SK-N-MC (cell line): ENCODE measurements at regions not wholly inside any gene's neighbourhood (a gene's known extent, or its start where the extent isn't known, plus 50 kb on each side); places are given as distances from the start of the nearest gene placed in this dataset.
A peak's percentile ranks its signal among the peaks of the same experiment; 100 is the strongest.

Experiments
- DNase-seq: peaks from one replicate; pipeline ENCODE4 v3.0.0-alpha.2; 2011; ENCODE audit warnings: low read depth, low spot score
- H3K27ac ChIP-seq: fragments of 200-600 bp; sonication (generic); 2 replicates; pipeline ENCODE4 v1.5.1; 2016; ENCODE audit warnings: mixed run types
- H3K36me3 ChIP-seq: fragments of 200-600 bp; sonication (generic); 2 replicates; pipeline ENCODE4 v1.6.1; 2017; ENCODE audit warnings: antibody characterized with exemption, low read length, mixed read lengths; ENCODE audit not compliant: insufficient read depth
- H3K4me3 ChIP-seq: fragments of 200-600 bp; sonication (generic); 2 replicates; pipeline ENCODE4 v1.5.1; 2016
- H3K9ac ChIP-seq: fragments of 200-600 bp; sonication (generic); 2 replicates; pipeline ENCODE4 v1.8.0; 2017; ENCODE audit warnings: mixed run types, mixed read lengths; ENCODE audit not compliant: insufficient read length
- H3K9me3 ChIP-seq: fragments of 200-600 bp; sonication (generic); 2 replicates; pipeline ENCODE4 v1.6.1; 2017; ENCODE audit warnings: low read depth, mild to moderate bottlenecking, antibody characterized with exemption, low read length, moderate library complexity, mixed read lengths
- EZH2 ChIP-seq: fragments of 200-600 bp; sonication (generic); IDR thresholded peaks from one replicate; pipeline ENCODE4 v1.6.1; 2017; ENCODE audit warnings: antibody characterized with exemption
- FOXP2 ChIP-seq: optimal IDR thresholded peaks from 2 replicates; pipeline ENCODE3; 2011; ENCODE audit warnings: mild to moderate bottlenecking, moderate library complexity; ENCODE audit not compliant: insufficient read depth; ENCODE audit errors: extremely low read length, control extremely low read depth
- POLR2AphosphoS5 ChIP-seq: IDR thresholded peaks from 2 replicates; pipeline ENCODE4 v1.6.1; 2012; ENCODE audit warnings: mild to moderate bottlenecking, low read depth, low read length, borderline replicate concordance

- Histone ChIP-seq H3K9ac (no peak overlapping the region), H3K9me3 (no peaks in the 10 kb centered on the region), H3K36me3 (no peaks in the 10 kb centered on the region), H3K27ac (no peak overlapping the region), H3K4me3 (no peak overlapping the region)
- DNase-seq = no peak
- no peak for TF ChIP-seq EZH2
Measured at GRCh38 chr1:71224741-71225377, 144.0 kb upstream of the ZRANB2 start.

- no peak for DNase-seq
- TF ChIP-seq EZH2 (no peak), POLR2AphosphoS5 (no peak), FOXP2 (no peak)
- Histone ChIP-seq H3K27ac (no peak overlapping the region), H3K4me3 (no peak overlapping the region), H3K9ac (no peak overlapping the region), H3K9me3 (no peaks in the 10 kb centered on the region), H3K36me3 (no peaks in the 10 kb centered on the region)
Measured at GRCh38 chr1:71223641-71224340, 143.0 kb upstream of the ZRANB2 start.

- Histone ChIP-seq H3K9ac (no peak overlapping the region), H3K27ac (no peak overlapping the region), H3K9me3 (no peaks in the 10 kb centered on the region), H3K4me3 (no peak overlapping the region), H3K36me3 (no peaks in the 10 kb centered on the region)
- no peak for DNase-seq
- TF ChIP-seq POLR2AphosphoS5 = no peak
Measured at GRCh38 chr1:71222668-71223067, 141.8 kb upstream of the ZRANB2 start.

- Histone ChIP-seq H3K36me3 (no peaks in the 10 kb centered on the region), H3K9ac (no peak overlapping the region), H3K27ac (no peak overlapping the region), H3K4me3 (no peak overlapping the region), H3K9me3 (no peaks in the 10 kb centered on the region)
- TF ChIP-seq POLR2AphosphoS5 (no peak), FOXP2 (no peak), EZH2 (no peak)
- DNase-seq = no peak
Measured at GRCh38 chr1:71210718-71211117, 129.9 kb upstream of the ZRANB2 start.

GRCh38 chr1:71203241-71203640 lies 122.4 kb upstream of the ZRANB2 start:
- Histone ChIP-seq H3K27ac (no peak overlapping the region), H3K9me3 (no peaks in the 10 kb centered on the region), H3K36me3 (no peaks in the 10 kb centered on the region), H3K9ac (no peak overlapping the region), H3K4me3 (no peak overlapping the region)
- TF ChIP-seq EZH2 = no peak
- TF ChIP-seq FOXP2 = no peak
- TF ChIP-seq POLR2AphosphoS5 = no peak
- no peak for DNase-seq

GRCh38 chr1:71200503-71200902 lies 119.7 kb upstream of the ZRANB2 start:
- Histone ChIP-seq H3K9me3 (no peaks in the 10 kb centered on the region), H3K4me3 (no peak overlapping the region), H3K9ac (no peak overlapping the region), H3K36me3 (no peaks in the 10 kb centered on the region), H3K27ac (no peak overlapping the region)
- no peak for DNase-seq
- TF ChIP-seq FOXP2 (no peak), POLR2AphosphoS5 (no peak), EZH2 (no peak)

GRCh38 chr1:71196685-71197084 lies 115.8 kb upstream of the ZRANB2 start:
- peak; percentile 20 for DNase-seq
- no peak for TF ChIP-seq FOXP2
- no peak for TF ChIP-seq EZH2
- no peak for TF ChIP-seq POLR2AphosphoS5
- Histone ChIP-seq H3K9me3 (no peaks in the 10 kb centered on the region), H3K4me3 (no peak overlapping the region), H3K27ac (no peak overlapping the region), H3K9ac (no peak overlapping the region), H3K36me3 (no peaks in the 10 kb centered on the region)

- H3K9ac ChIP-seq = no peak overlapping the region
- no peak overlapping the region for H3K27ac ChIP-seq
- DNase-seq = no peak
- no peak for TF ChIP-seq EZH2
- no peak for TF ChIP-seq POLR2AphosphoS5
- no peak for TF ChIP-seq FOXP2
- H3K36me3 ChIP-seq = no peaks in the 10 kb centered on the region
- no peak overlapping the region for H3K4me3 ChIP-seq
- H3K9me3 ChIP-seq = no peaks in the 10 kb centered on the region
Measured at GRCh38 chr1:71193153-71193552, 112.3 kb upstream of the ZRANB2 start.

GRCh38 chr1:71191520-71191919 lies 110.7 kb upstream of the ZRANB2 start:
- no peak overlapping the region for H3K4me3 ChIP-seq
- no peak overlapping the region for H3K9ac ChIP-seq
- H3K36me3 ChIP-seq = no peaks in the 10 kb centered on the region
- no peak overlapping the region for H3K27ac ChIP-seq
- TF ChIP-seq EZH2 (no peak), FOXP2 (no peak), POLR2AphosphoS5 (no peak)
- DNase-seq = no peak
- no peaks in the 10 kb centered on the region for H3K9me3 ChIP-seq
